H9 (cell line): ENCODE measurements at regions not wholly inside any gene's neighbourhood (a gene's known extent, or its start where the extent isn't known, plus 50 kb on each side); places are given as distances from the start of the nearest gene placed in this dataset.

Experiments
- DNase-seq: peaks from one replicate; pipeline ENCODE4 v3.0.0-alpha.2; 2017
- H2AFZ ChIP-seq: one replicate; pipeline ENCODE4 v1.6.1; 2013; ENCODE audit warnings: mild to moderate bottlenecking, low read length, control low read depth, moderate library complexity
- H2AK5ac ChIP-seq: 2 replicates; pipeline ENCODE4 v1.6.1; 2013; ENCODE audit warnings: low read length, control low read depth, mixed read lengths; ENCODE audit not compliant: insufficient read length
- H2BK120ac ChIP-seq: one replicate; pipeline ENCODE4 v1.6.1; 2013; ENCODE audit warnings: low read depth, mild to moderate bottlenecking, low read length, control low read depth, inconsistent platforms; ENCODE audit not compliant: poor library complexity, severe bottlenecking
- H2BK12ac ChIP-seq: 2 replicates; pipeline ENCODE4 v1.6.1; 2013; ENCODE audit warnings: low read length, control low read depth, mixed read lengths, low read depth; ENCODE audit not compliant: insufficient read length
- H2BK15ac ChIP-seq: 2 replicates; pipeline ENCODE4 v1.6.1; 2013; ENCODE audit warnings: low read depth, low read length, control low read depth
- H2BK20ac ChIP-seq: one replicate; pipeline ENCODE4 v1.6.1; 2013; ENCODE audit warnings: low read depth, mild to moderate bottlenecking, low read length, control low read depth, inconsistent platforms; ENCODE audit not compliant: poor library complexity, severe bottlenecking
- H2BK5ac ChIP-seq: 2 replicates; pipeline ENCODE4 v1.6.1; 2013; ENCODE audit warnings: low read length, control low read depth, mixed read lengths; ENCODE audit not compliant: insufficient read length
- H3K14ac ChIP-seq: 2 replicates; pipeline ENCODE4 v1.6.1; 2013; ENCODE audit warnings: low read length, control low read depth; ENCODE audit not compliant: insufficient read depth
- H3K18ac ChIP-seq: 2 replicates; pipeline ENCODE4 v1.6.1; 2013; ENCODE audit warnings: low read depth, mild to moderate bottlenecking, mixed read lengths, low read length, control low read depth; ENCODE audit not compliant: insufficient read length
- H3K23ac ChIP-seq: 2 replicates; pipeline ENCODE4 v1.6.1; 2013; ENCODE audit warnings: low read length, control low read depth, mixed read lengths, low read depth; ENCODE audit not compliant: insufficient read length
- H3K23me2 ChIP-seq: 2 replicates; pipeline ENCODE4 v1.6.1; 2013; ENCODE audit warnings: low read depth, mild to moderate bottlenecking, mixed read lengths, low read length, control low read depth; ENCODE audit not compliant: insufficient read length, poor library complexity, severe bottlenecking
- H3K27ac ChIP-seq: 2 replicates; pipeline ENCODE4 v1.5.1; 2013; ENCODE audit warnings: low read length, control low read depth, mixed read lengths, low read depth; ENCODE audit not compliant: insufficient read length
- H3K27me3 ChIP-seq: 2 replicates; pipeline ENCODE4 v1.6.1; 2013; ENCODE audit warnings: low read length, control low read depth, inconsistent platforms; ENCODE audit not compliant: insufficient read depth
- H3K4ac ChIP-seq: 2 replicates; pipeline ENCODE4 v1.6.1; 2013; ENCODE audit warnings: low read depth, mild to moderate bottlenecking, control low read depth, inconsistent platforms, low read length, moderate library complexity
- H3K4me1 ChIP-seq: 2 replicates; pipeline ENCODE4 v1.6.1; 2013; ENCODE audit warnings: low read length, control low read depth, inconsistent platforms; ENCODE audit not compliant: insufficient read depth
- H3K4me2 ChIP-seq: 2 replicates; pipeline ENCODE4 v1.6.1; 2013; ENCODE audit warnings: low read length, control low read depth, mixed read lengths; ENCODE audit not compliant: insufficient read length, insufficient read depth
- H3K56ac ChIP-seq: 2 replicates; pipeline ENCODE4 v1.6.1; 2013; ENCODE audit warnings: low read depth, mild to moderate bottlenecking, mixed read lengths, low read length, control low read depth; ENCODE audit not compliant: insufficient read length
- H3K79me1 ChIP-seq: 2 replicates; pipeline ENCODE4 v1.6.1; 2013; ENCODE audit warnings: low read depth, mild to moderate bottlenecking, moderate library complexity, low read length, control low read depth, inconsistent platforms; ENCODE audit not compliant: insufficient read depth, poor library complexity, severe bottlenecking
- H3K79me2 ChIP-seq: 2 replicates; pipeline ENCODE4 v1.6.1; 2013; ENCODE audit warnings: low read length, control low read depth, inconsistent platforms; ENCODE audit not compliant: insufficient read depth
- H3K9ac ChIP-seq: 2 replicates; pipeline ENCODE4 v1.6.1; 2013; ENCODE audit warnings: low read length, control low read depth, mixed read lengths; ENCODE audit not compliant: insufficient read length; ENCODE audit errors: extremely low read depth
- H3K9me3 ChIP-seq: one replicate; pipeline ENCODE4 v1.6.1; 2013; ENCODE audit warnings: low read depth, low read length, inconsistent platforms; ENCODE audit not compliant: control insufficient read depth
- H3T11ph ChIP-seq: one replicate; pipeline ENCODE4 v1.6.1; 2013; ENCODE audit warnings: mild to moderate bottlenecking, low read length, control low read depth, inconsistent platforms
- H4K20me1 ChIP-seq: one replicate; pipeline ENCODE4 v1.6.1; 2013; ENCODE audit not compliant: control insufficient read depth, insufficient read length, insufficient read depth
- H4K5ac ChIP-seq: 2 replicates; pipeline ENCODE4 v1.6.1; 2013; ENCODE audit warnings: low read depth, mild to moderate bottlenecking, mixed read lengths, low read length, control low read depth; ENCODE audit not compliant: insufficient read length
- H4K8ac ChIP-seq: replicated peaks from 2 replicates; pipeline ENCODE4 v1.6.1; 2013; ENCODE audit warnings: low read length, control low read depth, mixed read lengths, low read depth; ENCODE audit not compliant: insufficient read length
- H4K91ac ChIP-seq: 2 replicates; pipeline ENCODE4 v1.6.1; 2013; ENCODE audit warnings: low read depth, mild to moderate bottlenecking, moderate library complexity, mixed read lengths, low read length, control low read depth; ENCODE audit not compliant: insufficient read length
- H3K27ac Mint-ChIP-seq, 3 experiments: 2 replicates in 2 of 3; 3 replicates in 1 of 3; pipeline ENCODE4 v1.8.0; 2020 to 2021; ENCODE audit warnings: mixed read lengths in 3 of 3, mild to moderate bottlenecking in 1 of 3, moderate library complexity in 1 of 3
- H3K27me3 Mint-ChIP-seq: 2 replicates; pipeline ENCODE4 v1.8.0; 2021; ENCODE audit warnings: low read depth, mild to moderate bottlenecking, moderate library complexity, mixed read lengths
- H3K36me3 Mint-ChIP-seq, 3 experiments: 2 replicates in 2 of 3; 3 replicates in 1 of 3; pipeline ENCODE4 v1.8.0; 2020 to 2021; ENCODE audit warnings: low read depth in 3 of 3, mixed read lengths in 3 of 3; ENCODE audit not compliant: insufficient read depth in 1 of 3
- H3K4me1 Mint-ChIP-seq, 2 experiments: 2 replicates each; pipeline ENCODE4 v1.8.0; 2020; ENCODE audit warnings: mixed read lengths in 2 of 2
- H3K4me3 Mint-ChIP-seq, 2 experiments: 2 replicates in 1 of 2; 3 replicates in 1 of 2; pipeline ENCODE4 v1.8.0; 2020 to 2021; ENCODE audit warnings: mild to moderate bottlenecking in 2 of 2, mixed read lengths in 2 of 2, moderate library complexity in 1 of 2
- H3K9me3 Mint-ChIP-seq, 2 experiments: 2 replicates in 1 of 2; 3 replicates in 1 of 2; pipeline ENCODE4 v1.8.0; 2020; ENCODE audit warnings: mild to moderate bottlenecking in 2 of 2, mixed read lengths in 2 of 2, moderate library complexity in 1 of 2
- CTCF ChIP-seq: fragments of 200-600 bp; sonication (generic); conservative IDR thresholded peaks from 3 replicates; pipeline ENCODE4 v1.8.0; 2021; ENCODE audit warnings: antibody characterized with exemption, mild to moderate bottlenecking
- WGBS: extraction: QIAGEN DNeasy Blood & Tissue Kit; methylation state at CpG from one replicate; pipeline ENCODE4 v1.1.7; 2013; ENCODE audit warnings: missing lambda C conversion rate, low lambda C conversion rate, mixed read lengths; ENCODE audit not compliant: insufficient read length; ENCODE audit errors: extremely low coverage; 5-methylcytosine and 5-hydroxymethylcytosine counted together

DNA sequence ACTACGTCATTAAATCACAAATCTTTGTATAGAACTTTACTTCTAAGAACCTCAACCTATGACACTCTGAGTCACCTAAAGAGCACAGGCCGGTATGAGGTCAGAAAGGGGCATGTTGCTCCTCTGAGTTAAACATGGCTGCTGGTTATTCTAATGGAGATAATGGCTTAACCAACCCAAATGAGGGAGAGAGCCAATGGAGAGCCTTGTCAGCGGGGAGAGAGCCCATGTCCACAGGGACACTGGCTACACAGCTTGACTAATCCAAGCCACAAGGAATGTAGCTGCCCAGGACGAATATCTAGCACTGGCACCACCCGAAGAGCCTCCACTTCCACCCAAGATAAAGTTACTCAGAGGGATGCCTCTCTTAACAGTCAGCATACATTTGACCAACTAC, 77.0 kb upstream of the STAC start:
- no peak for TF ChIP-seq CTCF
- H2BK15ac ChIP-seq, result no peak overlapping the region
- Mint-ChIP-seq H3K4me3 (no peak overlapping the region), H3K27me3 (no peaks in the 10 kb centered on the region), H3K4me1 (peaks cover 0 to 10% of the 10 kb centered on the region in 2 experiments; a peak in 1 of 4 replicates), H3K9me3 (no peaks in the 10 kb centered on the region), H3K27ac (no peak overlapping the region; a peak in 1 of 7 replicates), H3K36me3 (no peaks in the 10 kb centered on the region)
- no peaks in the 10 kb centered on the region for H3K9me3 ChIP-seq
- H3K4me1 ChIP-seq, result no peaks in the 10 kb centered on the region
- H3K79me2 ChIP-seq, result no peaks in the 10 kb centered on the region
- H3K4ac ChIP-seq, result no peak overlapping the region
- H4K91ac ChIP-seq, result no peak overlapping the region
- no CpG with 5 or more reads among the region's 5 CpGs for WGBS
- no peak overlapping the region for H2BK12ac ChIP-seq
- no peak overlapping the region for H3K23ac ChIP-seq
- no peaks in the 10 kb centered on the region; the same call in 1 of the 2 replicates for H3K27me3 ChIP-seq
- no peak overlapping the region for H4K5ac ChIP-seq
- no peak overlapping the region for H4K8ac ChIP-seq
- no peak overlapping the region for H3K27ac ChIP-seq
- H4K20me1 ChIP-seq, result no peaks in the 10 kb centered on the region
- H3K79me1 ChIP-seq, result no peaks in the 10 kb centered on the region
- no peak for DNase-seq
- H2BK5ac ChIP-seq, result no peak overlapping the region
- H2AFZ ChIP-seq, result no peak overlapping the region
- H3K23me2 ChIP-seq, result no peaks in the 10 kb centered on the region
- H2BK20ac ChIP-seq, result no peak overlapping the region
- no peak overlapping the region for H3T11ph ChIP-seq
- H3K56ac ChIP-seq, result no peak overlapping the region
- H3K4me2 ChIP-seq, result no peak overlapping the region
- no peak overlapping the region for H2BK120ac ChIP-seq
- H3K14ac ChIP-seq, result no peak overlapping the region
- H3K18ac ChIP-seq, result no peak overlapping the region
- no peak overlapping the region for H3K9ac ChIP-seq
- no peak overlapping the region for H2AK5ac ChIP-seq
